HG03196 (cell line): ENCODE measurements at regions not wholly inside any gene's neighbourhood (a gene's known extent, or its start where the extent isn't known, plus 50 kb on each side); places are given as distances from the start of the nearest gene placed in this dataset.
"Not testable (repeated sequence)": the region's sequence is repeated elsewhere in the genome, so short reads cannot be mapped to it uniquely, and the experiment has no call there.

ENCODE experiments used
- ATAC-seq: cut with Tn5 transposase; IDR thresholded peaks from one replicate; pipeline ENCODE4 v1.9.1; 2021; ENCODE audit not compliant: unreplicated experiment

DNA sequence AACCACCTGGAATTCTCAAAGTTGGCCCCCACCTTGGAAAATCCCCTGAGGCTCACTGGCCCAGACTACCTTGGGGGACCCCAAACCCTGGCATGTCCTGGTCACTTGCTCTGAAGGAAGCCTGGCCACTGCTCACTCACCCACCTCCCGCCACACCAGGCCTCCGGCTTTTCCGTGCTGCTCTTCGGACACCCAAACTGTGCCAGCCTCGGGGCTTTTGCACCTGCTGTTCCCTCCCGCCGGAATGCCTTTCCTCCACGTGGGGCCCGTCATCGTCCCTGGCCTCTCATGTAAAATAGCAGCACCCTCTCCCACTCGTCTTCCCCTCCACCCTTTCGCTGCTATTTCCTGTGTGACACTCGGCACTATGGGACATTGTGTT is 87.2 kb upstream of the NCOR2 start:
- no peak for ATAC-seq

DNA sequence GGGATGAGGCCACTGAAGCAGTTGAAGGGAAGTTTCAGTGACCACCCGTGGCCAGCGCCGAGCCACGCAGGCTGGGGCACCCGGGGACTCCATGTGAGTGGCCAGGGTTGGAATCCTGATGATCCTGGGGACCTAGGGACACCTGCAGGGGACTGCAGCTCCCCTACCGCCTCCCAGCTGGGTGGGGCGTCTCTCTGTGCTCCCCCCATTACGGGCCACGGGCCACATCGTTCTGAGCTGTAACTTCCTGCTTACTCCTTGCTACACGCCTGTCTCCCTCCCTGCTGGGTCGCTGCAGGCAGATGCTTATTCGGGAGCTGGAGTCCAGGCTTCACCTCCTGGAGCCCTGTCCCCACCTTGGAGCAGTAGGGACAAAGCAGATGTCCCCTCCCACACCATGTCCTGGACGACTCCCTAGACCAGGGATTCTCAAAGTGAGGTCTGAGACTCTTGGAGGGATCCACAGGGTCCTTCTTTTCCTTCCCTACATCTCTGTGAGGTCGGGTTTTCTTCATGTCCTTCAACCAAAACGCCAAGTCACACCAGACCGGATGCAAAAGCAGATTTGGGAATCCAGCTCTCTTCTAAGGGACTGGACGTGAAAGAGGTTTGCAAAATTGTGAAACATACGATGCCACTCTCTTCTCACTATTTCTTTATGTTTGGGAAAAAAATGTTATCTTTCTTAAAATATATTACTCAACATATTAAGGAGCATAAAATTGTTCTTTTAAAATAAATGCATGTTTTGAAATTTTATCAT is 85.9 kb upstream of the NCOR2 start:
- ATAC-seq, result no peak

DNA sequence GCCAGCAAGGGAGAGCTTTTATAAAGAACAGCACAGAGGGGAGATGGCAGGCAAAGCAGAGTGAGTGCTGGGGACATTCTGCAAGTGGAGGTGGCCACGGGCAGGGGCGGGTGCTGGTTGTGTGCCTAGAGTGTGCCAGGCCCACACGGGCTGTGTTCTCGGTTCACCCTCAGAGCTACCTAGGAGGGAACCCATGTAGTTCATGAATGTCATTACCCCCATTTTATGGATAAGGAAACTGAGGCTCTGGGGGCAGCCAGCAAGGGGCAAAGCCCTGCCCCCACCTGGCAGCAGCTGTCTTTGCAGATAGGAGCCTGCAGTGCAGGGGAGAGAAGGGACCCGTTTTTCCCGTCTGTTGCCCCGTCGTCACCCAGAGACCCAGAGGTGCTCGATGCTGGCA is 85.2 kb upstream of the NCOR2 start:
- no peak for ATAC-seq

DNA sequence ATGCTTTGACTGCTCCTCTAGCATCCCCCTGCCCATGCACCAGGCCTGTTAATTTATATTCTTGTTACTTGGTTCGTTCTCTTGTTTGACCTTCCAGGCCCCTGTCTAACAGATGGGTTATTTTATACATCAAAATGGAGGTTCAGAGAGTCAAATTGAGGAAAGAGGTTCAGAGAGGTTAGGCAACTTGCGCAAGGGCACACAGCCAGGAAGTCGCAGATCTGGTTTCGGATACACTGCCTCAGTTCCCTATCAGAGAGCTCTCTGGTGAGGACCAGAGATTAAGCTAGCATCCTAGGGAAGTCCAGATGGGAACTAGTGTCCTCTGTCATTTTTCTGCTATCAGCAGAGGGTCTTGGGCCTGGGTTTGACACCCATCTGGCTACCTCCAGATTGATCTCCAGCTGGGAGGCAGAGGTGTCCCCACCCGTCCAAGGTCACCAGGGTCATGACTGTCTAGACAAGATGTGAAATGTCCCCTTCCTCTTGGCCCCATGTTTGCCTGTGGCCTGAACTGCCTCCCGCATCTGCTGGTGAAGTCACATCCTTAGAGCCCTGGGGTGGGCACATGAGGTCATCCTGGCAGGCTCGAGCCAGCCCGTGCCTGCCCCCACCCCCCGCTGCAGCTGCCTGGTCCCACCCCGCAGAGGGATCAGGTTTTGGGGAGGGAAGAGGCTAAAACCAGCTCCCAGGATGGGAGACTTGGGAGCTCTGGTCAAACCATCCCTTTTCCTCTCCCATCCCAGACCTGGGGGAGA is 84.3 kb upstream of the NCOR2 start:
- ATAC-seq, result no peak

DNA sequence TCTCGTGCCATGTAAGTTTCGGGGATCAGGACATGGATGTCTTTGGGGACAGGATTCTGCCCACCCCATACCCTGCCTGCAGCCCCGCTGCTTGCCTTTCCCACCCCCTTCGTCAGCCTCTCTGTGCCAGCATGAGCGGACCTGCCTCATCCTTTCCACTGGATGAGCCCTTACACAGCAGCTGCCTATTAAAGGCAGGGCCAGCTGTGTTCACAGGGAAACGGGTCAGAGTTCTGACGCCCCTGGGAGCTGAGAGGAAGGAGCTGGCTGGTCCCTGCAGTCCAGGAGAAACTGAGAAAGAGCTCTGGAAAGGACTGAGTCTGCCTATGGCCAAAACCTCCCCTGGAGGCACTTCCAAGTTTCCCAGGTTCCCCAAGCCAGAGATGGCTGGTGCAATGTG is 83.5 kb upstream of the NCOR2 start:
- no peak for ATAC-seq

DNA sequence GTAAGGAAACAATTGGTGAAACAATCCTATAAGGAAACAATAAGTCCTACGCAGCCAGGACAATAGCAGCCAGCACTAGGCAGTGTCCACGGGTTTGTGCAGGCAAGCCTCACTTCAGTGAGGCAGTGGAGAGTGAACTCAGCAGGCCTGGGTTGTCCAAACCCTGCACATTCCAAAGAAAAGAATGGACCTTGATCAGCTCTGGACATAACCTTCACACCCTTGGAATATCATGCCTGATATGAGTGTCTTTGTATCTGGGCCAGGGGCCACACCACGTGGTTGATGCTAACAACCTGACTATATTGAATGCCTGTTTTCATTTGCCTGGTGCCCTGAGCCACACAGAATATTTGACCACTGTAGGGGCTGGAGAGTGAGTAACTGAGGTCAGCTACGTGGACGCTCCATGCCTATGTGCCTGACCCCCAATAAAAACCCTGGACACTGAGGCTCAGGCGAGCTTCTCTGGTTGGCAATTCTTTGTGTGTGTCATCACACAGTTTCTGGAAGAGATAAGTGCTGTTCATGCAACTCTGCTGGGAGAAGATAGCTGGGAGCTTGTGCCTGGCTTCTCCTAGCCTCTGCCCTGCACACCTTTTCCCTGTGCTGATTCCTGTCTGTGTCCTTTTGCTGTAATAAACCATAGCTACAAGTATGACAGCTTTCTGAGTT is 81.4 kb upstream of the NCOR2 start:
- no peak for ATAC-seq

DNA sequence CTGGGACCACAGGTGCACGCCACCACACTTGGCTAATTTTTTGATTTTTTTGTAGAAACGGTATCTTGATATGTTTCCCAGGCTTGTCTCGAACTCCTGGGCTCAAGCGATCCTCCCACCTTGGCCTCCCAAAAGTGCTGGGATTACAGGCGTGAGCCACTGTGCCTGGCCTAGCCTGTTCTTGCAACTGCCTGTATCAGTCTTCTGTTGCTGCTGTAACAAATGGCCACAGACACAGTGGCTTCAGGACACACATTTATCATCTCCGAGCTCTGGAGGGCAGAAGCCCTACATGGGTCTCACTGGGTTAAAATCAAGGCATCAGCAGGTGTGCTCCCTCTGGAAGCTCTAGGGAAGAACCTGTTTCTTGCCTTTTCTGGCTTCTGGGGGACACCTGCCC is 79.9 kb upstream of the NCOR2 start:
- ATAC-seq, result no peak

DNA sequence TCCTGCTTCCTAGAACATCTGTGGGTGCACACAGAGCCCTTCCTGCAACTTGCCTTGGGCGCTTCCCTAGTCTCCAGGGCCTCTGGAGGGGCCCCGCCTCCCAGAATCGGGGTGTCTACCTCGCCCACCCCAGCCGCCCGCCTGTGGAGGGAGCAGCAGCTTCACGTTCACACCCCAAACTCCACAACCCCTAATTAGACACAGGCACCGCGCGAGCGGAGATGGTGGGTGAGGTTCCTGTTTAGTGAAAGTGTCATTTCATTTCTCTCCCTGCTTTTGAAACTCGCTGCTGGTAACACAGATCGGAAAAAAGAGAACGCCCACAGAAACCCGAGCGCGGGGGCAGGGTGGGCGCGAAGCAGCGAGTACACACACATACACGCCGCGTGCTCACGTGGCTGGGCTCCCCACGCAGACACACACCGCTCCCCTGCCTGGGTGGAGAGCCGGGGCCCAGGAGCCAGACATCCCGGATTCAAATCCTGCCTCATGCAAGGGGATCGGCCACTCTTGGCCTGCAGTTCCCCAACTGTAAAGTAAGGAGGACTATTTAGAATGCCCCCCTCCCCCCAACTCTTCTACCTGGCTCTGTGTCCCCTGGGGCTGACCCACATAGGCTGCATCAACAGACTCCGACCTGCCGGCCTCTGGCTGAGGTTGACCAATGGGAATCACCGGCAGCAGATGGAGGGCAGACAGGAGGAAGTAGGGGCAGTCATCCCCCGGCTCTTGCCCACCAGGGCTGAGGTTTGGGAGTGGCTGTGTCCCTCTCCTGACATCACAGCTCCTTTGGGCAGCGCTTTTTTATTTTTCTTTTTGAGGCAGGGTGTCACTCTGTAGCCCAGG is 79.2 kb upstream of the NCOR2 start:
- no peak for ATAC-seq

DNA sequence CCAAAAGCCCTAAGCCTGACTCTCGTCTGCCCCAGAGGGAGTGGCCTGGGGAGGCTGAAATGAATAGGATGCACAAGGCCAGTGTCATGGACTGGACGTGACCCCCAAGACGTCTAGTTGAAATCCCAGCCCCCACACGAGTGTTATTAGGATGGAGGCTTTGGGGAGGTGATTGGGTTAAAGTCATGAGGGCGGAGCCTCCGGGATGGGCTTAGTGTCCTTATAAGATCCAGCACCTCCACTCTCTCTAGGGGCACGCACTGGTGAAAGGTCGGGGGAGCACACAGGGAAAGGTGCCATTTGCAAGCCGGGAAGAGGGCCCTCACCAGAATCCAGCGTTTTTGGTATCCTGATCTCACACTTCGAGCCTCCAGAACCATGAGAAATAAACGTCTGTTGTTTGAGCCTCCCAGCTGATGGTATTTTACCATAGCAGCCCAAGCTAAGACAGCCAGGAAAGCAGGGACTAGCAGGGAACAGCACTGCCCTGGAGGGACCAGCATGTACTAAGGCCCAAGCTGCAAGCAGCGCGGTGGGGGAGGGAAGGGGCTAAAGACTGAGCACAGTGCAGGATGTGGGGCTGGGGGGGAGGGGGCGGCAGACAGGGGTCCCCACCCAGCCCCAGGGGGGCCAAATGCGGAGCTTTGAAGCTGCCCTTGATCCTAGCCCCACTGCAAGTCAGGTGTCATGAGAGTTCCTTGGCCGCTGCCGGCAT is 78.3 kb upstream of the NCOR2 start:
- ATAC-seq, result no peak

DNA sequence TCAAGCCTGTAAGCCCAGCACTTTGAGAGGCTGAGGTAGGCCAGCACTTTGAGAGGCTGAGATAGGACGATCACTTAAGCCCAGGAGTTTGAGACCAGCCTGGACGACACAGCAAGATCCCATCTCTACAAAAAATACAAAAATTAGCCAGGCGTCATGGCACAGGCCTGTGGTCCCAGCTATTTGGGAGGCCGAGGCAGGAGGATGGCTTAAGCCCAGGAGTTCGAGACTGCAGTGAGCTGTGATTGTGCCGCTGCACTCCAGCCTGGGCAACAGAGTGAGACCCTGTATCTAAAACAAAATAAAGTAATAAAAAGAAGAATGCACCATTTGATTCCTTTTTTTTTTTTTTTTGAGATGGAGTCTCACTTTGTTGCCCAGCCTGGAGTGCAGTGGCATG is 76.4 kb upstream of the NCOR2 start:
- not testable (repeated sequence) for ATAC-seq

DNA sequence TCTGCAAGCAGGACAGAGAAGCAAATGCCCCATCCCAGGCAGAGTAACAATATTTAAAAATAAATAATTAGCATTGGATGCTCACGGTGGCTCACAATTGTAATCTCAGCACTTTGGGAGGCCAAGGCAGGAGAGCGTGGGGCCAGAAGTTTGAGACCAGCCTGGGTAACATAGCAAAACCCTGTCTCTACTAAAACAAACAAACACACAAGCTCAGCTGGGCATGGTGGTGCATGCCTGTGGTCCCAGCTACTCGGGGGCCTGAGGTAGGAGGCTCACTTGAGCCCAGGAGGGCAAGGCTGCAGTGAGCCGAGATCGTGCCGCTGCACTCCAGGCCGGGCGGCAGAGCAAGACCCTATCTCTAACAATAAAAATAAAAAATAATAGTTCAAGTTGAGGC is 74.7 kb upstream of the NCOR2 start:
- no peak for ATAC-seq

DNA sequence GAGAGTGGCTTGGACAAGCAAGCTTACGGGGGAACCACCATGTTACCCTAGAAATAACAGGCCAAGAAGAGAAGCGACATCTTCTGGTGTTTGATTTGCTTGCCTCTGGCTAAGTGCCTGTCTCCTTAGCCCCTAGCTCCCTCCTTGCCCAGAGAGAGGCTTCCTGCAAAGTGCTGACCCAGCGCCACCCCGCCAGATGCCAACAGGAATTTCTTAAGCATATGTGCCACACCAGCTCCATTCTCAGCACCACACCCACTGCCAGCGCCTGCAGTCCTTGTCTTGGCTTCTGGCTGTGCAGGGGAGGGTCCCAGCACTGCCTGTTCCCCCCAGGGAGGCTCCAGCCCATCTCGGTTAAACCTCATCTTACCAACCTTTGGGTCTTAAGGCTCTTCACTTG is 74.2 kb upstream of the NCOR2 start:
- no peak for ATAC-seq

DNA sequence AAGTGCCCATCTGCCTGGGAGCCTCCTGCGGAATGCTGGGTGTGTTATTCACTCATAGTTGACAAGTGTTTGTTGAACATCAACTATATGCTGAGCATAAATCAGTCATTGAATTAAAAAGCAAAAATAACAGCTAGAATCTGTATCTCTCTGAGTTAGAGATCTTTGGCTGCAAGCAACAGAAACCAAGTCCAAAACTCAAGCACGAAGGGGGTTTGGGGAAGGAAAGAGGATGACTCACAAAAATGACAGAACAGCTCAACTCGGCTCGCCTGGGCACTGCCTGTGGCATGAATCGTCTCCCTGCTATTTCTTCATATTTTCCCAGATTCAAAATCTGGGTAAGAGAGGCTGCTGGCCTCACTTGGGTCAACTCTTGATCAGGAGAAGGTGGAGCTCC is 72.6 kb upstream of the NCOR2 start:
- no peak for ATAC-seq

DNA sequence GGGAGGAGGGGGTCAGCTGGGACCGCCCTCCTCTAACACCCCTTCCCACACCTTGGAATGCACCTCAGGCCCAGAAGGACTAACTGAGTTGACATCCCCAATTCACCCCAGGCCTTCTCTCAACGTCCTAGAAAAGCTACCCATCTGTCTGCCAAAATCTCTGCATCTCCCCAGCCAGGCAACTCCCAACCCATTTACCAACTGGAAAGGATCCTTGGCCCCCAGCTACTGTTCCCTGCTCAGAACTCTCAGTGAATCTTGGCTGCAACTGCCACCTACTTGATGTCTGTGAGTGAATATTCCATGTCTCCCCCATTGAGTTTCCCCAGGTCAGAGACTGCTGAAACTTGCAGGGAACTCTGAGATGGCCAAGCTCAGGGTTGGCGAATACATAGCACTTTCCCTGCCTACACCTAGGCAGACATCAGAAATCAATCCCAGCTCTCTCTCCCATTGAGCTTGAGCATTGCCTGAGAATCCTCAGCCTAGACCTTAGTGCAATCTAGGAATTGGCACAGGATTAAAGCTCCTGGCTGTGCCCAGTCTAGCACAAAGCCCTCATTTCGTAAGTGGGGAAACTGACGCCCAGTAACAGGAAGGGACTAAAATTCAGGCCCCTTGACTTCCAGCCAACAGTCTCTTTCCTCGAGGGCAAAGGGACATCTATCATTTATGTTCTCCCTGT is 71.9 kb upstream of the NCOR2 start:
- no peak for ATAC-seq

DNA sequence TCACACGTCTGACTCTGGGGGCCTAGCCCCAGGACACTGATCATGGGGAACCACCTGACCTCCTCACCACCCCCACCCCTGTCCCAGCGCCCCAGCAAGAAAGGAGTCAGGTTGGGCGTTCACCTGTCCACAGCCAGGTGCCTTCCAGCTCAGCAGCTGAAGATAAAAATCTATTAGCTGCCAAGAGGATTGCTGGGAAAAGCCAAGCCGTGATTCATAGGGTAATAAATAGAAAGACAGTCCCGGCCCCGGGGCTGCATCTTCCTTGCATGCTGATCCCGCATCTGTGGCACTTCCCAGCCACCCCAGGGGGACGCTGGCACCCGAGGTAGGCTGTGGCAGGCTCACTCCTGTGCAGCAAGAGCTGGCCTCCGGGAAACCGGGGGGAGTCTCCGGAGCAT is 70.2 kb upstream of the NCOR2 start:
- no peak for ATAC-seq

DNA sequence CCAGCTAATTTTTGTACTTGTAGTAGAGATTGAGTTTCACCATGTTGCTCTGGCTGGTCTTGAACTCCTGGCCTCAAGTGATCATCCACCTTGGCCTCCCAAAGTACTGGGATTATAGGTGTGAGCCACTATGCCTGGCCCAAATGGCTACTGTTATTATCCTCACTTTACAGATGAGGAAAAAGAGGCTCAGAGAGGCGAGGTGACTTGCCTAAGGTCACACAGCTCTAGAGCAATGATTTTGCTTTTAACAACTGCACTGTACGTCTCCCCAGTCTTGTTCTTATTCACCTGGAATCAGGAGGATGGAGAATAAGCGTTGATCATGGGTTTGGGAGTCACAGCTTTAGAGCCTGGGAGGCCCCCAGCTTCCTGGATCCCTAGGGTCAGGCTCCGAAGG is 69.8 kb upstream of the NCOR2 start:
- no peak for ATAC-seq

DNA sequence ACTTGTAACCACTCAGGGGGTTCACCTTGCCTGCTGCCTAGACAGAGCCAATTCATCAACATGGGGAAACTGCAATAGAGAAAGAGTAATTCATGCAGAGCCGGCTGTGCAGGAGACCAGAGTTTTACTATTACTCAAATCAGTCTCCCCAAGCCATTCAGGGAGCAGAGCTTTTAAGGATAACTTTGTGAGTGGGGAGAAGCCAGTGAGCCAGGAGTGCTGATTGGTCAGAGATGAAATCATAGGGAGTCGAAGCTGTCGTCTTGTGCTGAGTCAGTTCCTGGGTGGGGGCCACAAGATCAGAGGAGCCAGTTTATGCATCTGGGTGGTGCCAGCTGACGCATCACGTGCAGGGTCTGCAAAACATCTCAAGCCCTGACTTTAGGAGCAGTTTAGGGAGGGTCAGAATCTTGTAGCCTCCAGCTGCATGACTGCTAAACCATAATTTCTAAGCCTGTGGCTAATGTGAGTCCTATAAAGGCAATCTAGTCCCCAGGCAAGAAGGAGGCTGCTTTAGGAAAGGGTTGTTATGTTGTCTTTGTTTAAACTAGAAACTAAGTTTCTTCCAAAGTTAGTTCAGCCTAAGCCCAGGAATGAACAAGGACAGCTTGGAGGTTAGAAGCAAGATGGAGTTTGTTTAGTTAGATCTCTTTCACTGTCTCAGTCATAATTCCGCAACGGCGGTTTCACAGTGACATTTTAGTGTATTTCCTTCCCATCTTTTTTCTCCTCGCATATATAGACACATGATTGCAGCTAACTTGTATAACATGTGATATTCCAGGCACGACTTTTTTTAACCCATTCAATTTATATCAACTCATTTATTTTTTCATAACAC is 68.9 kb upstream of the NCOR2 start:
- ATAC-seq, result no peak

DNA sequence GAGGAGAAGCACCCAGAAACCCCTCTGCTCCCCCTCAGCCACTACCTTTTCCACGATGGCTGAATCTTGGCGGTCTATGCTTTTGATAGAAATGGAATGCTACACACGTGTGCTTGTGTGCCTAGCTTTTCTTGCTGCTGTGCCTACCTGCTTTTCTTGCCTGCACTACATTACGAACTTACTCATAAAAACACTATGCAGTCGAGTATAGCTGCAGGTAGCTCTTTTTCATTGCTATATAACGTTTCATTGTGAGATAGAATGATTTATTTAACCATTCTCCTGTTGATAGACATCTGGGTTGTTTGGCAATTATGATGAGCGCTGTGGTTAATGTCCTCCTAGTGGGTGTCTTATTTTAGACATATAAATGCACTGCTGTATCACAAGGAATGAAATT is 67.9 kb upstream of the NCOR2 start:
- no peak for ATAC-seq
